ENCODE measurements at regions not wholly inside any gene's neighbourhood (a gene's known extent, or its start where the extent isn't known, plus 50 kb on each side); places are given as distances from the start of the nearest gene placed in this dataset.

- H3K27ac ChIP-seq: no peak overlapping the region
- peaks cover 8% of the 10 kb centered on the region for H3K4me1 ChIP-seq (ENCODE audit: insufficient read depth)
- H3K4me2 ChIP-seq (ENCODE audit: unreplicated experiment): no peak overlapping the region
- H3K9ac ChIP-seq: no peak overlapping the region
- TF ChIP-seq EZH2phosphoT487 (IDR thresholded peaks at IDR 0.05; ENCODE audit: insufficient read depth, low read depth): no peak
- no peak for TF ChIP-seq EZH2 (IDR thresholded peaks at IDR 0.05; ENCODE audit: insufficient read depth, poor library complexity, severe bottlenecking)
- H2AFZ ChIP-seq: no peak overlapping the region
- no peaks in the 10 kb centered on the region for H3K79me2 ChIP-seq (ENCODE audit: insufficient read depth)
- H3K9me2 ChIP-seq (ENCODE audit: insufficient read depth): no peaks in the 10 kb centered on the region
- no peak overlapping the region for H3K4me3 ChIP-seq
- 63 to 82% methylated on average over 5 of the region's 5 CpGs for WGBS, 2 experiments (ENCODE audit: low coverage in 1 of 2, low lambda C conversion rate in 2 of 2, missing lambda C conversion rate in 2 of 2)
- in situ Hi-C loops (cut with MboI): no loop called here
- no peaks in the 10 kb centered on the region for H3K9me3 ChIP-seq (ENCODE audit: low read depth)
- H3K36me3 ChIP-seq (ENCODE audit: low read depth): no peaks in the 10 kb centered on the region
- no peaks in the 10 kb centered on the region for H4K20me1 ChIP-seq (ENCODE audit: insufficient read depth)
- no peaks in the 10 kb centered on the region for H3K27me3 ChIP-seq (replicated peaks; ENCODE audit: insufficient read depth)
- H3F3A ChIP-seq (ENCODE audit: insufficient read depth): peaks cover 3% of the 10 kb centered on the region; the same call in 1 of the 2 replicates
- DNase-seq: no peak
Observed at GRCh38 chr4:83213640-83214039, 71.0 kb downstream of the COQ2 start.

- 41 to 49% methylated on average over 9 of the region's 9 CpGs for WGBS, 2 experiments (ENCODE audit: low coverage in 1 of 2, low lambda C conversion rate in 2 of 2, missing lambda C conversion rate in 2 of 2)
- Histone ChIP-seq H4K20me1 (ENCODE audit: insufficient read depth) (no peaks in the 10 kb centered on the region), H3K27me3 (replicated peaks; ENCODE audit: insufficient read depth) (no peaks in the 10 kb centered on the region), H2AFZ (no peak overlapping the region), H3F3A (ENCODE audit: insufficient read depth) (peaks cover 15% of the 10 kb centered on the region; the same call in 1 of the 2 replicates), H3K9me3 (ENCODE audit: low read depth) (no peaks in the 10 kb centered on the region), H3K79me2 (ENCODE audit: insufficient read depth) (no peaks in the 10 kb centered on the region), H3K27ac (no peak overlapping the region), H3K4me2 (ENCODE audit: unreplicated experiment) (no peak overlapping the region), H3K4me3 (no peak overlapping the region), H3K9me2 (ENCODE audit: insufficient read depth) (no peaks in the 10 kb centered on the region), H3K4me1 (ENCODE audit: insufficient read depth) (peaks cover 21% of the 10 kb centered on the region), H3K36me3 (ENCODE audit: low read depth) (no peaks in the 10 kb centered on the region), H3K9ac (no peak overlapping the region)
- DNase-seq: no peak
- in situ Hi-C loops (cut with MboI): no loop called here
- no peak for TF ChIP-seq EZH2 (IDR thresholded peaks at IDR 0.05; ENCODE audit: insufficient read depth, poor library complexity, severe bottlenecking)
- no peak for TF ChIP-seq EZH2phosphoT487 (IDR thresholded peaks at IDR 0.05; ENCODE audit: insufficient read depth, low read depth)
Observed at GRCh38 chr4:83212041-83212851, 72.4 kb downstream of the COQ2 start.

- Histone ChIP-seq H3K79me2 (ENCODE audit: insufficient read depth) (no peaks in the 10 kb centered on the region), H3K4me2 (ENCODE audit: unreplicated experiment) (no peak overlapping the region), H3K27ac (no peak overlapping the region), H3K36me3 (ENCODE audit: low read depth) (no peaks in the 10 kb centered on the region), H4K20me1 (ENCODE audit: insufficient read depth) (no peaks in the 10 kb centered on the region), H3K9me3 (ENCODE audit: low read depth) (no peaks in the 10 kb centered on the region), H3K9me2 (ENCODE audit: insufficient read depth) (no peaks in the 10 kb centered on the region), H3F3A (ENCODE audit: insufficient read depth) (peaks cover 15% of the 10 kb centered on the region; the same call in 1 of the 2 replicates), H2AFZ (no peak overlapping the region), H3K27me3 (replicated peaks; ENCODE audit: insufficient read depth) (no peaks in the 10 kb centered on the region), H3K4me1 (ENCODE audit: insufficient read depth) (peaks cover 24% of the 10 kb centered on the region), H3K9ac (no peak overlapping the region), H3K4me3 (no peak overlapping the region)
- TF ChIP-seq EZH2phosphoT487 (IDR thresholded peaks at IDR 0.05; ENCODE audit: insufficient read depth, low read depth): no peak
- TF ChIP-seq EZH2 (IDR thresholded peaks at IDR 0.05; ENCODE audit: insufficient read depth, poor library complexity, severe bottlenecking): no peak
- in situ Hi-C loops (cut with MboI): no loop called here
- DNase-seq: no peak
- WGBS, 2 experiments (ENCODE audit: low coverage in 1 of 2, low lambda C conversion rate in 2 of 2, missing lambda C conversion rate in 2 of 2): 56 to 64% methylated on average over 4 of the region's 4 CpGs
Observed at GRCh38 chr4:83209419-83209818, 75.2 kb downstream of the COQ2 start.

GRCh38 chr4:83208371-83209365 is 75.9 kb downstream of the COQ2 start:
- Histone ChIP-seq H3K4me2 (ENCODE audit: unreplicated experiment) (no peak overlapping the region), H4K20me1 (ENCODE audit: insufficient read depth) (no peaks in the 10 kb centered on the region), H3K36me3 (ENCODE audit: low read depth) (no peaks in the 10 kb centered on the region), H3K27me3 (replicated peaks; ENCODE audit: insufficient read depth) (no peaks in the 10 kb centered on the region), H3K9me2 (ENCODE audit: insufficient read depth) (no peaks in the 10 kb centered on the region), H2AFZ (no peak overlapping the region), H3K4me1 (ENCODE audit: insufficient read depth) (peaks cover 24% of the 10 kb centered on the region), H3F3A (ENCODE audit: insufficient read depth) (peaks cover 15% of the 10 kb centered on the region; the same call in 1 of the 2 replicates), H3K27ac (0 out of 2 replicates have a peak overlapping the region, but pooled peaks have one; percentile 9), H3K9ac (no peak overlapping the region), H3K79me2 (ENCODE audit: insufficient read depth) (no peaks in the 10 kb centered on the region), H3K9me3 (ENCODE audit: low read depth) (no peaks in the 10 kb centered on the region), H3K4me3 (no peak overlapping the region)
- WGBS, 2 experiments (ENCODE audit: low coverage in 1 of 2, low lambda C conversion rate in 2 of 2, missing lambda C conversion rate in 2 of 2): 66 to 73% methylated on average over 4 of the region's 4 CpGs
- in situ Hi-C loops (cut with MboI): no loop called here
- DNase-seq: peak; percentile 66
- TF ChIP-seq EZH2phosphoT487 (IDR thresholded peaks at IDR 0.05; ENCODE audit: insufficient read depth, low read depth) (no peak), EZH2 (IDR thresholded peaks at IDR 0.05; ENCODE audit: insufficient read depth, poor library complexity, severe bottlenecking) (no peak)
